ENCODE measurements at regions not wholly inside any gene's neighbourhood (a gene's known extent, or its start where the extent isn't known, plus 50 kb on each side); places are given as distances from the start of the nearest gene placed in this dataset.

GRCh38 chr7:3158341-3158760, 114.7 kb upstream of the CARD11 start:
- TF ChIP-seq, protein P1, sequence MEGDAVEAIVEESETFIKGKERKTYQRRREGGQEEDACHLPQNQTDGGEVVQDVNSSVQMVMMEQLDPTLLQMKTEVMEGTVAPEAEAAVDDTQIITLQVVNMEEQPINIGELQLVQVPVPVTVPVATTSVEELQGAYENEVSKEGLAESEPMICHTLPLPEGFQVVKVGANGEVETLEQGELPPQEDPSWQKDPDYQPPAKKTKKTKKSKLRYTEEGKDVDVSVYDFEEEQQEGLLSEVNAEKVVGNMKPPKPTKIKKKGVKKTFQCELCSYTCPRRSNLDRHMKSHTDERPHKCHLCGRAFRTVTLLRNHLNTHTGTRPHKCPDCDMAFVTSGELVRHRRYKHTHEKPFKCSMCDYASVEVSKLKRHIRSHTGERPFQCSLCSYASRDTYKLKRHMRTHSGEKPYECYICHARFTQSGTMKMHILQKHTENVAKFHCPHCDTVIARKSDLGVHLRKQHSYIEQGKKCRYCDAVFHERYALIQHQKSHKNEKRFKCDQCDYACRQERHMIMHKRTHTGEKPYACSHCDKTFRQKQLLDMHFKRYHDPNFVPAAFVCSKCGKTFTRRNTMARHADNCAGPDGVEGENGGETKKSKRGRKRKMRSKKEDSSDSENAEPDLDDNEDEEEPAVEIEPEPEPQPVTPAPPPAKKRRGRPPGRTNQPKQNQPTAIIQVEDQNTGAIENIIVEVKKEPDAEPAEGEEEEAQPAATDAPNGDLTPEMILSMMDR (IDR thresholded peaks at IDR 0.05): no peak
- TF ChIP-seq POLR2A (IDR thresholded peaks at IDR 0.05): no peak
